GM21786 (cell line): ENCODE measurements at regions not wholly inside any gene's neighbourhood (a gene's known extent, or its start where the extent isn't known, plus 50 kb on each side); places are given as distances from the start of the nearest gene placed in this dataset.
"Not testable (repeated sequence)": the region's sequence is repeated elsewhere in the genome, so short reads cannot be mapped to it uniquely, and the experiment has no call there.

ENCODE experiments used
- ATAC-seq: cut with Tn5 transposase; IDR thresholded peaks from one replicate; pipeline ENCODE4 v1.9.1; 2021; ENCODE audit not compliant: unreplicated experiment

- ATAC-seq: no peak
These were observed 92.6 kb downstream of the DLL1 start for GRCh38 chr6:170198298-170198697.

- ATAC-seq: no peak
These were observed 97.5 kb downstream of the DLL1 start for GRCh38 chr6:170193326-170193821.

- ATAC-seq: no peak
These were observed 98.0 kb downstream of the DLL1 start for GRCh38 chr6:170192905-170193304.

DNA sequence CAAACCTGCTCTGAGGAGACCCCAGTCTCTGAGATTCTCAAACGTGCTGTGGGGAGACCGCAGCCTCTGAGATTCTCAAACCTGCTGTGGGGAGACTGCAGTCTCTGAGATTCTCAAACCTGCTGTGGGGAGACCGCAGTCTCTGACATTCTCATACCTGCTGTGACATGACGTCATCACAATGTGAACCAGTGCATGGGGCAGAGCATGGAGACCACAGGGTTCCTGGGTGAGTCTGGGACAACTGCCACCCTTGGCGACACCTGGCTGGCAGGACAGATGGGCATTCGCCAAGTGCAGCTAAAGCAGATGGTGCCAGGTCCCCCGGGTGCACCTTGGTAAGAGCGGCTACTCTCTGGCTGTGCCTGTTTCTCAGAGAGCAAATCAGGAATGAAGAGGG lies 98.8 kb downstream of the DLL1 start:
- ATAC-seq: not testable (repeated sequence)

DNA sequence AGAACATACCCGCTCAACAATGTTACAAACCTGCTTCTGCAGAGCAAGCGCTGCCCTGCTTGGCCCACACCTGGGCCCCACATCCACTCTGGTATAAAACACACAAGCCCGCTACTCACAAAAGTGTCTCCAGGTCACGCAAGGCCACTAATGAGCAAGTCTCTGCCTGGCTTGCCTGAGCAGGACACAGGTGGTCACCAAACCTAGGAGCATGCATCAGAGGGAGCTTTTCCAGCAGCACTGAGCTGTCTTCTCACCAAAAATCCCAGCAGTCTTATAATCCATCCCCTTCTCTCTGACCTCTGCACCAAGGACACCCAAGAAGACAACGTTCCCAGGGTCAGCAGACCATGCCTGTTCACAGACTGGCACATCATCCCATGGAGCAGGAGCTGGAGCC lies 100.8 kb downstream of the DLL1 start:
- ATAC-seq: no peak

DNA sequence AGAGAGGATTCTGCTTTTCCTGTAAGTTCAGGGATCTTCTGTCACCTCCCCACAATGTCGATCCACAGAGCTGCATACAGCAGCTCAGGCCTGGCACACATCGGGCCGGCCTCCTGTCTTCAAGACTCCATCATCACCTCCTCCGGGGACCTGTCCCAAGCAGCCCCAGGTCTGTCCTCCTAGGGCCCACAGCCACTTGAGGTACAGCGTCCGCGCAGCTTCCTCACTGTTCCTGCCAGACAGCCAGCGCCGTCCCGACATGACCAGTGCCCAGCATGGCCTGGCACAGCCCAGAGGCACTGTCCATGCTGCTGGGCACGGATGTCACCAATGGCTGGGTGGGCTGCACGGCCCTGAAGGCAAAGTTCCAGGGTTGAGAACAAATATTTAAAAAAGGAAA lies 101.6 kb downstream of the DLL1 start:
- ATAC-seq: no peak

GRCh38 chr6:170188571-170189001 lies 102.3 kb downstream of the DLL1 start:
- ATAC-seq: no peak

- no peak for ATAC-seq
These were observed 103.0 kb downstream of the DLL1 start for GRCh38 chr6:170187669-170188566.

- no peak for ATAC-seq
These were observed 103.8 kb downstream of the DLL1 start for GRCh38 chr6:170186941-170187668.

- no peak for ATAC-seq
These were observed 104.6 kb downstream of the DLL1 start for GRCh38 chr6:170186006-170186935.

DNA sequence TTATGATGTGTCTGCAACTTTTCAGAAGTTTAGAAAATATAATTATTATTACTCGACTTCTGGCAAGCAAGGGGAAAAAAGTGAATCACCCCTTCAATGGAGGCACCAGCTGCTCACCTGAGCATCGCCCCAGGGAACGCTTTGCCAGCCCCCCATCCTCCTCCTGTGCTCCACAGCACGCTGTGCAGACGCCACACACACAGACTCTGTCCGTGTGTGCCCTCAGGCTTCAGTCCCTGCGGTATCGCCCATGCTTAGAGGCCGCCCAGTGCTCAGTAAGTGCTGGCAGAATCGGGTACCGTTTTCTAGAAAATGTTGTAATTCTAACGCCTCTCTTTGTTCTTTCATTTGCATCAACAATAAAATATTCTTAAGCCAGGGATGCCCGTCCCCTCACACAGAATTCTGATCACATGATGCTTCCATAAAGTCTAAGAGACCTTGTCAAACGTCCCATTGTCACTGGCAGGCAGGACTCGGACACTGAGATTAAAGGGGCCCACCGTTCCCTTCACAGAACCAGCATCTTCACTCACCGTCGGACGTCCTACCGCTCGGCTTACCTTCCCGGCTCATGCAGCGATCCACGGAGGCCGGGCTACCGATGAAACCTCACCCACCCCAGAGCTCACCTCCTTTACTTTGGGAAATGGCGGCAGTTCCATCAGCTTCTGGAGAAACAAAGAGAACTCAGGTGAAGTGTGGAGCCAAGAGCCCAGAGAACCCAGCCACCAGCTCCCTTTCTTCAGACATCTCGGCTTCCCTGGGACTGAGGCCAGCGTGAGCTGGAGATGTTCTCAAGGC lies 105.5 kb downstream of the DLL1 start:
- ATAC-seq: no peak

DNA sequence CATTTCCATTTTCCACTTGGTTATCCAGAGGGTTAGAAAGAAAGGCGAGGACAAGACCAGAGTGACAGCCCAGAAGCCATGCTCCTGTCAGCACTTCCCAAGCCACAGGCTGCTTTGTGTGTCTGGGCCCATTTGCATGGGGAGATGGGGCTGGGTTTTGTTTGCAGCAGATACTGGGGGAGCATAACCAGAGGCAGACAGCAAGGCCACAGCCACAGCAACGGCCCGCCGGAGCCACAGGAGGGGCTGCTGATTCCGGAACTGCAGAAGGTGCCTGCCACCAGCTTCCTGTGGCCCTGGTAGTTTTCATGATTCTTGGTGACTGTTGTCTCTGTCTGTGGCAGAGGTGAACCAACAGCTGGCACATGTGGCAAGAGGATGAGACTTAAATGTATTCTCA lies 106.6 kb downstream of the DLL1 start:
- ATAC-seq: no peak

DNA sequence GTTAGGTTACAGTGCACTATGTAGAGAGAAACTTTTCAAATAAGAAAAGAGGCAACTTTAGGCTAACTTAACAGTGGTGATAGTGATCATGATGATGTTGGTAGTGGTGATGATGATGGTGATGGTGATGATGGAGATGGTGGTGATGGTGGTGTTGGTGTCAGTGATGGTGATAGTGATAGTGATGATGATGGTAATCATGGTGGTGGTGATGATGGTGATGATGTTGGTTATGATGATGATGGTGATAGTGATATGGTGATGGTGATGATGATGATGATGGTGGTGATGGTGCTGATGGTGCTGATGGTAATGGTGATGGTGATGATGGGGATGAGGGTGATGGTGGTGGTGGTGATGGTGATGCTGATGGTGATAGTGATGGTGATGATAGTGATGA lies 107.4 kb downstream of the DLL1 start:
- no peak for ATAC-seq

- no peak for ATAC-seq
These were observed 108.1 kb downstream of the DLL1 start for GRCh38 chr6:170182781-170183120.

GRCh38 chr6:170182093-170182780 lies 108.6 kb downstream of the DLL1 start:
- no peak for ATAC-seq

DNA sequence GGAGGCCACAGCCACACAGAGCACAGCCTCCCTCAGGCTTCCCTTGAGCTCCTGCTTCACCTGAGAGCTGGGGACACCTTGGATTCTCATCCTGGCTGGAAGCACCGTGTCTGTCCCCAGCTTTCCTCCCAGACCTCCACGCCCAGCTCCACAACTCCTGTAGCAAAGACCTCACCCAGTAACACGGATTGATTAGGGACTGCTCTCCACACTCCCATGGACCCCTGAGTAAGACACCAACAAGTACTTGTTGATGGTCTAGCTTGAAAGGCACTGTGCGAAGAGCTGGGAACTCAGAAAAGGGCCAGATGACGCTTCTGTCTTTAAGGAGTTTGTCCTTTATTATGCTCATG lies 109.6 kb downstream of the DLL1 start:
- ATAC-seq: no peak

- no peak for ATAC-seq
These were observed 110.1 kb downstream of the DLL1 start for GRCh38 chr6:170180671-170181337.

DNA sequence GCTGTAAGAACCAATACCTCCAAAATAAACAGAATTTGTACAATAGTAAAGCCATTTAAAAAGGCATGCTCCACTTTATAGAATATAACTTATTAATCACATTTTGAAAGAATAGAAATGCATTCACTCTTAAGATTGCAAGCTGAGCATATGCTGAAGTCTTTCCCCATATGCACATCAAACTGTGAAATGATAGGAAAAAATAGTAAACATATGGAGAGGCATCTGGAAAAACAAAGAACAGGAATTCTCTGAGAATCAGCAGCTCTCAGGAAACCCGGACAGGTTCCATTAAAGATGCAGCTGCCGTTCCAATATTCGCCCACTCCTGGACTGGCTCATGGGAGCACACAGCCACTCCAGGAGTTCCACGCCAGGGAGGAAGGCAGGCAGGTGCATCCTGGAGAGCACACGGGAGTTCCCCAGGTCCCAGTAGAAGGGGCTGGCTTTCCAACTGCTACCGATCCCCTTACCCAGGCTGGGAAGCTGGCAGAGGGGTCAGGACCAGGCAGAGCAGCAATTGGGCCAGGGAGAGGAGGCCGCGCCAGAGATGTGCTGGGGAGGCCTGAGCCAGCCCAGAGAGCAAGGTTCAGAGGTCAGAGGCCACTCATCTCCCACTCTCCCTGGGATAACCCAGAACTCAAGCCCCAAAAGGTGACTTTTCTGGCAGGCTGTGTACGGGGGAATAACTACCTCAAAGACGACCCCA lies 111.1 kb downstream of the DLL1 start:
- no peak for ATAC-seq
